GM21737 (cell line): ENCODE measurements at regions not wholly inside any gene's neighbourhood (a gene's known extent, or its start where the extent isn't known, plus 50 kb on each side); places are given as distances from the start of the nearest gene placed in this dataset.

Experiments
- ATAC-seq: cut with Tn5 transposase; IDR thresholded peaks from one replicate; pipeline ENCODE4 v1.9.1; 2021; ENCODE audit warnings: mild to moderate bottlenecking, moderate library complexity; ENCODE audit not compliant: unreplicated experiment

- ATAC-seq: no peak
Observed at GRCh38 chr5:124283031-124283430, 463.4 kb downstream of the ZNF608 start.

GRCh38 chr5:124280079-124280478, 466.4 kb downstream of the ZNF608 start:
- ATAC-seq: no peak

- no peak for ATAC-seq
Observed at GRCh38 chr5:124279146-124279876, 467.1 kb downstream of the ZNF608 start.

GRCh38 chr5:124278636-124279035, 467.8 kb downstream of the ZNF608 start:
- no peak for ATAC-seq

GRCh38 chr5:124277767-124278545, 468.5 kb downstream of the ZNF608 start:
- no peak for ATAC-seq

- ATAC-seq: no peak
Observed at GRCh38 chr5:124276166-124276565, 470.3 kb downstream of the ZNF608 start.

GRCh38 chr5:124274949-124275348, 471.5 kb downstream of the ZNF608 start:
- ATAC-seq: no peak

- ATAC-seq: no peak
Observed at GRCh38 chr5:124264499-124264898, 481.9 kb downstream of the ZNF608 start.

- ATAC-seq: no peak
Observed at GRCh38 chr5:124263680-124264491, 482.6 kb downstream of the ZNF608 start.

- no peak for ATAC-seq
Observed at GRCh38 chr5:124262991-124263571, 483.4 kb downstream of the ZNF608 start.

GRCh38 chr5:124262470-124262869, 484.0 kb downstream of the ZNF608 start:
- ATAC-seq: no peak

- ATAC-seq: no peak
Observed at GRCh38 chr5:124261848-124262247, 484.6 kb downstream of the ZNF608 start.

GRCh38 chr5:124260921-124261515, 485.4 kb downstream of the ZNF608 start:
- no peak for ATAC-seq

- ATAC-seq: no peak
Observed at GRCh38 chr5:124259017-124259416, 487.4 kb downstream of the ZNF608 start.

- ATAC-seq: no peak
Observed at GRCh38 chr5:124257048-124257447, 489.4 kb downstream of the ZNF608 start.

GRCh38 chr5:124253203-124253810, 493.1 kb downstream of the ZNF608 start:
- ATAC-seq: no peak

GRCh38 chr5:124252747-124253146, 493.7 kb downstream of the ZNF608 start:
- ATAC-seq: no peak

GRCh38 chr5:124252191-124252638, 494.2 kb downstream of the ZNF608 start:
- no peak for ATAC-seq

- ATAC-seq: no peak
Observed at GRCh38 chr5:124245276-124245675, 501.2 kb downstream of the ZNF608 start.

GRCh38 chr5:124240732-124241131, 505.7 kb downstream of the ZNF608 start:
- no peak for ATAC-seq
